ENCODE measurements at regions not wholly inside any gene's neighbourhood (a gene's known extent, or its start where the extent isn't known, plus 50 kb on each side); places are given as distances from the start of the nearest gene placed in this dataset.
"Not testable (repeated sequence)": the region's sequence is repeated elsewhere in the genome, so short reads cannot be mapped to it uniquely, and the experiment has no call there.

- in situ Hi-C loops (cut with MboI; ENCODE audit: low pct_ligation_motif_present in 1 of 4, low pct_unique_long_range_greater_than_20kb in 1 of 4, low sequenced_read_pairs in 3 of 4) = loop anchor here in 3 of 4 donors (25.0 kb wide), 3 partner anchors 358 to 983 kb away; no protein-coding TSS in a partner anchor
- WGBS, 2 donors (ENCODE audit: low coverage in 1 of 2) = 73% methylated on average over 12 of the region's 15 CpGs; no CpG with 5 or more reads in 1 of the 2 donors
Observed at GRCh38 chr1:222470252-222470805, 77.6 kb downstream of the HHIPL2 start.

DNA sequence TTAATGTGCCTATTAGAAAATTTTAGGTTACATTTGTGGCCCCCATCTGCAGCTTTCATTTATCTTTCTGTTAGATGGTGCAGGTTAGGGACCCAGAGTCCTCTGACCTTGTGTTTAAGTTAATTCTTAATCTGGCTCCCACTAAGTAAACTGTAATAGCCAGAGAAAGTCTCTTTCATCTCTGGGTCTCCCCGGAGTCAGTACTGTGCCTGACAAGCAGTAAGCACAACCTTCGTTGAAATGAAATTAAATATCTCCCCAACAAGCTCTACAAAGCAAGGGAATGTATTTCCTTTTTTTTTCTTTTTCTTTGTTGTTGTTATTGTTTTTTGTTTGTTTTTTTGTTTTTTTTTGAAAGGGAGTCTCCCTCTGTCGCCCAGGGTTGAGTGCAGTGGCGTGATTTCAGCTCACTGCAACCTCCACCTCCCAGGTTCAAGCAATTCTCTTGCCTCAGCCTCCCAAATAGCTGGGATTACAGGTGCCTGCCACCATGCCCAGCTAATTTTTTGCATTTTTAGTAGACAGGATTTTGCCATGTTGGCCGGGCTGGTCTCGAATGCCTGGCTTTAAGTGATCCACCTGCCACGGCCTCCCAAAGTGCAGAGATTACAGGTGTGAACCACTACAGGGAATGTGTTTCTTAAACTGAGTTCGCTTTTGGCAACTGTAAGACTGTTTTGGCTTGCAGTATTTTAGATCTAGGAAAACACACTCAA, 81.6 kb downstream of the HHIPL2 start:
- DNase-seq = no peak
- TF ChIP-seq POLR2A (IDR thresholded peaks at IDR 0.05) = no peak
- TF ChIP-seq, protein P1, sequence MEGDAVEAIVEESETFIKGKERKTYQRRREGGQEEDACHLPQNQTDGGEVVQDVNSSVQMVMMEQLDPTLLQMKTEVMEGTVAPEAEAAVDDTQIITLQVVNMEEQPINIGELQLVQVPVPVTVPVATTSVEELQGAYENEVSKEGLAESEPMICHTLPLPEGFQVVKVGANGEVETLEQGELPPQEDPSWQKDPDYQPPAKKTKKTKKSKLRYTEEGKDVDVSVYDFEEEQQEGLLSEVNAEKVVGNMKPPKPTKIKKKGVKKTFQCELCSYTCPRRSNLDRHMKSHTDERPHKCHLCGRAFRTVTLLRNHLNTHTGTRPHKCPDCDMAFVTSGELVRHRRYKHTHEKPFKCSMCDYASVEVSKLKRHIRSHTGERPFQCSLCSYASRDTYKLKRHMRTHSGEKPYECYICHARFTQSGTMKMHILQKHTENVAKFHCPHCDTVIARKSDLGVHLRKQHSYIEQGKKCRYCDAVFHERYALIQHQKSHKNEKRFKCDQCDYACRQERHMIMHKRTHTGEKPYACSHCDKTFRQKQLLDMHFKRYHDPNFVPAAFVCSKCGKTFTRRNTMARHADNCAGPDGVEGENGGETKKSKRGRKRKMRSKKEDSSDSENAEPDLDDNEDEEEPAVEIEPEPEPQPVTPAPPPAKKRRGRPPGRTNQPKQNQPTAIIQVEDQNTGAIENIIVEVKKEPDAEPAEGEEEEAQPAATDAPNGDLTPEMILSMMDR (IDR thresholded peaks at IDR 0.05) = no peak
- TF ChIP-seq EP300 (IDR thresholded peaks at IDR 0.05; ENCODE audit: low read depth) = no peak
- TF ChIP-seq POLR2AphosphoS5 (IDR thresholded peaks at IDR 0.05) = no peak
- Histone ChIP-seq H3K27me3 (no peaks in the 10 kb centered on the region), H3K4me3 (peak overlapping the region in 2 of 4 donors; percentile 32 to 45), H3K4me1 (peaks cover 0 to 16% (median 4%) of the 10 kb centered on the region in 4 donors), H3K9me3 (no peaks in the 10 kb centered on the region), H3K27ac (peak overlapping the region; percentile 67 to 87 (median 83)), H3K36me3 (no peaks in the 10 kb centered on the region)
- intact Hi-C loops (cut with DNase I; ENCODE audit: low total_unique reads) (loop anchor here (5.0 kb wide), 1 partner anchor 176 kb away; no protein-coding TSS in a partner anchor), in situ Hi-C loops (cut with MboI; ENCODE audit: low pct_ligation_motif_present in 1 of 4, low pct_unique_long_range_greater_than_20kb in 1 of 4, low sequenced_read_pairs in 3 of 4) (loop anchor here (5.0 to 25.0 kb wide), 5 partner anchors 166 to 979 kb away; no protein-coding TSS in a partner anchor)
- 57 to 89% methylated on average over 1 to 8 of the region's 8 CpGs for whole genome bisulfite sequencing, 2 donors (ENCODE audit: low coverage in 1 of 2)

More at GRCh38 chr1:222470252-222470805, 77.6 kb downstream of the HHIPL2 start:
- H3K36me3 ChIP-seq; H3K4me1 ChIP-seq; intact Hi-C loops (cut with DNase I; ENCODE audit: low total_unique reads); H3K27ac ChIP-seq; DNase-seq; H3K27me3 ChIP-seq; H3K9me3 ChIP-seq; H3K4me3 ChIP-seq: not testable (repeated sequence)

DNA sequence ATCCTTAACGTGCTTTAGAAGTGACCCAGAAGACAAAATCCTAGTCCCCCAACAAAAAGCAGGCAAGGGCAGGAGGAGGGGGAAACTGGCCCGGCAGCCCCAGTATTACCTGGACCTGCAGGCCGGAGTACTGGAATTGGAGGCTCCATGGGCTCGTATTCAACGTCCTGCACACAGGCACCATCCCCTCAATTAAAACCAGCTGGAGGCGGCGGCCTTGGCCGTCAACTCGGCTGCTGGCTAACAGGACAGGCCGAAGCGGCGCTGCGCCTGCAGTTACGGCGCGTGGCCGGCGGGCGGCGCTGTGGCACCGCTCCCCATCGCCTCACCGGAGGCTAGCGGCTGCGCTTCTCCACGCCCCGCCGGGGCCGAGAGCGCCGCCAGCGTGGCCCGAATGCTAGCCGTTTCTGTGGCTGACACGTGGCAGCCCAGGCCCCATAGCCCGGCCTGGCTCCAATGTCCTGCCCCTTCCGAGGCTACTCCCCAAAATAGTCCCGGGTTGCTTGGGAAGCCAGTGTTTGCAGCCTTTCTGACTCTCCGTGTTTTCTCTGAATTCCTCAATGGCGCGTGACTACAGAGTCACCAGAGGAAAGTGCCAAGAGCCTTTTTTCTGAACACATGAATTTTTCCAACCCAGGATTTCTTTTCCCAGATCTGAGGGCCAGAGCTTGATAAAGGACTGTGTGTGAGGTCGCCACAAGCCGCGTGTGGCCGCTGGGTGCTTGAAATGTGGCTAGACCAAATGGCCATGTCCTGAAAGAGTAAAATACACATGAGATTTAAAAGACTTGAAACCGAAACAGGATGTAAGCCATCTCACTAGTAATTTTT, 82.5 kb downstream of the HHIPL2 start:
- Histone ChIP-seq H3K9me3 (no peaks in the 10 kb centered on the region), H3K36me3 (no peaks in the 10 kb centered on the region), H3K4me3 (peak overlapping the region in 3 of 4 donors; percentile 24 to 45 (median 32)), H3K4me1 (peaks cover 0 to 16% (median 4%) of the 10 kb centered on the region in 4 donors), H3K27ac (peak overlapping the region; percentile 67 to 87 (median 83)), H3K27me3 (no peaks in the 10 kb centered on the region)
- peak; percentile 91 for DNase-seq
- intact Hi-C loops (cut with DNase I; ENCODE audit: low total_unique reads) (loop anchor here (5.0 kb wide), 1 partner anchor 177 kb away; no protein-coding TSS in a partner anchor), in situ Hi-C loops (cut with MboI; ENCODE audit: low pct_ligation_motif_present in 1 of 4, low pct_unique_long_range_greater_than_20kb in 1 of 4, low sequenced_read_pairs in 3 of 4) (loop anchor here (5.0 to 25.0 kb wide), 5 partner anchors 167 to 978 kb away; no protein-coding TSS in a partner anchor)
- TF ChIP-seq, protein P1 (IDR thresholded peaks at IDR 0.05) = peak; percentile 86 to 100 (median 99)
- TF ChIP-seq POLR2A (IDR thresholded peaks at IDR 0.05) (no peak), EP300 (IDR thresholded peaks at IDR 0.05; ENCODE audit: low read depth) (no peak), POLR2AphosphoS5 (IDR thresholded peaks at IDR 0.05) (peak in 2 of 3 donors; percentile 41 to 55)
- 9 to 11% methylated on average over 8 to 17 of the region's 46 CpGs for WGBS, 2 donors (ENCODE audit: low coverage in 1 of 2)

DNA sequence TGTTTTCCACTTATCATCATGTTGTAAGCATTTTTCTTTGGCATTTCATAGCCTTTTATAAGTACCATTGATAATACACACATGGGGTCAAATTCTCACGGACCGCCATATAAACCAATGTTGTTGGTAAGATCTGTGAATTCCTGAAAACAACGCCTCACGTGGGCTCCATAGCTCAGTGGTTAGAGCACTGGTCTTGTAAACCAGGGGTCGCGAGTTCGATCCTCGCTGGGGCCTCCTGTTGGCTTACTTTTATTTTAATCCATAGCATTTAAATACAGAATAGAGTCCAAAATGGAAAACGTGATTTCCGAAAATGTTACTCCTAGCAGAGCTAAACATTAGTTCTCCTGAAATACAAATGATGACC, 83.1 kb downstream of the HHIPL2 start:
- peak; percentile 44 for DNase-seq
- H3K4me1 ChIP-seq = peaks cover 0 to 16% (median 4%) of the 10 kb centered on the region in 4 donors
- no peaks in the 10 kb centered on the region for H3K9me3 ChIP-seq
- 23 to 42% methylated on average over 5 to 10 of the region's 10 CpGs for WGBS, 2 donors (ENCODE audit: low coverage in 1 of 2)
- TF ChIP-seq, protein P1 (IDR thresholded peaks at IDR 0.05) = no peak
- TF ChIP-seq EP300 (IDR thresholded peaks at IDR 0.05; ENCODE audit: low read depth) (no peak), POLR2AphosphoS5 (IDR thresholded peaks at IDR 0.05) (no peak), POLR2A (IDR thresholded peaks at IDR 0.05) (no peak)
- in situ Hi-C loops (cut with MboI; ENCODE audit: low pct_ligation_motif_present in 1 of 4, low pct_unique_long_range_greater_than_20kb in 1 of 4, low sequenced_read_pairs in 3 of 4) = loop anchor here (5.0 to 25.0 kb wide), 5 partner anchors 167 to 978 kb away; no protein-coding TSS in a partner anchor
- intact Hi-C loops (cut with DNase I; ENCODE audit: low total_unique reads) = loop anchor here (5.0 kb wide), 1 partner anchor 177 kb away; no protein-coding TSS in a partner anchor
- no peaks in the 10 kb centered on the region for H3K36me3 ChIP-seq
- peak overlapping the region; percentile 67 to 87 (median 83) for H3K27ac ChIP-seq
- no peaks in the 10 kb centered on the region for H3K27me3 ChIP-seq
- H3K4me3 ChIP-seq = peak overlapping the region in 3 of 4 donors; percentile 24 to 45 (median 32)
